ENCODE measurements at regions not wholly inside any gene's neighbourhood (a gene's known extent, or its start where the extent isn't known, plus 50 kb on each side); places are given as distances from the start of the nearest gene placed in this dataset.

- H3K79me2 ChIP-seq (ENCODE audit: control insufficient read depth, insufficient read depth, low read length) = no peaks in the 10 kb centered on the region
- no peak overlapping the region for H3K4me2 ChIP-seq (ENCODE audit: extremely low read depth, insufficient read depth, low read length)
- no peak overlapping the region for H2AFZ ChIP-seq (ENCODE audit: low read length)
- H4K20me1 ChIP-seq (ENCODE audit: control insufficient read depth, extremely low read depth, insufficient read depth, low read length) = no peaks in the 10 kb centered on the region
- no peaks in the 10 kb centered on the region for H3K27me3 ChIP-seq (ENCODE audit: control insufficient read depth, insufficient read depth, low read length)
- no peaks in the 10 kb centered on the region for H3K36me3 ChIP-seq (ENCODE audit: control insufficient read depth, insufficient read depth, low read length)
- no peaks in the 10 kb centered on the region for H3K9me3 ChIP-seq (ENCODE audit: control insufficient read depth, insufficient read depth, low read depth, low read length)
- H3K27ac ChIP-seq (ENCODE audit: insufficient read depth, low read length) = no peak overlapping the region
- no peak overlapping the region for H3K9ac ChIP-seq (ENCODE audit: insufficient read depth, low read length)
- H3K4me1 ChIP-seq (ENCODE audit: control insufficient read depth, extremely low read depth, insufficient read depth, low read length) = no peaks in the 10 kb centered on the region
- no peak overlapping the region for H3K4me3 ChIP-seq (replicated peaks in 1 of 4; ENCODE audit: control extremely low read depth in 1 of 4, insufficient read depth in 1 of 4, low read depth in 3 of 4, low read length in 4 of 4)
- DNase-seq (ENCODE audit: low read depth in 2 of 2) = peak in 1 of 2 donors; percentile 21
- TF ChIP-seq CTCF (conservative IDR thresholded peaks at IDR 0.05 in 1 of 2, IDR thresholded peaks at IDR 0.05 in 1 of 2; ENCODE audit: low read depth in 1 of 2, low read length in 2 of 2) (no peak), EZH2 (IDR thresholded peaks at IDR 0.05; ENCODE audit: low read length, missing control alignments) (no peak)
Measured at GRCh38 chr6:82711105-82711827, 347.6 kb downstream of the TPBG start.

DNA sequence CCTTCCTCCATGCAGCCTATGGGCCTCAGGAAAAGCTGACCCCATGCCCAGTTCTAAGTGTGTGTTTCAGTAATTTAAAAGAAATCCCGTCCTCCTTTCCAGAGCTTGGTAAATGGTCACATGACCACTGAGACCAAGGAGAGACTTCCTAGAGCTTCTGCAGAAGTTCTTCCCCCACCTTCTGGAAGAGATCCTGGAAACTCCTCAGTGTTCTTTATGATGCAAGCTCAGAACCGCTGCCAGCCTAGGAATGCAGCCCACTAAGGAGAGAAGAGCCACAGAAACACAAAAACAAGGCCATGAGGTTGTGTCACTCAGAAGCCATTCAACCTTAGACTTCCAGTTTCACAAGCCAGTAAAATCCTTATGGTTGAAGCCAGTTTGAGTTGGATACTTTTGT is 348.4 kb downstream of the TPBG start:
- H3K4me3 ChIP-seq (replicated peaks in 1 of 4; ENCODE audit: control extremely low read depth in 1 of 4, insufficient read depth in 1 of 4, low read depth in 3 of 4, low read length in 4 of 4) = no peak overlapping the region
- H4K20me1 ChIP-seq (ENCODE audit: control insufficient read depth, extremely low read depth, insufficient read depth, low read length) = no peaks in the 10 kb centered on the region
- no peaks in the 10 kb centered on the region for H3K9me3 ChIP-seq (ENCODE audit: control insufficient read depth, insufficient read depth, low read depth, low read length)
- no peak overlapping the region for H2AFZ ChIP-seq (ENCODE audit: low read length)
- DNase-seq (ENCODE audit: low read depth in 2 of 2) = peak in 1 of 2 donors; percentile 61
- H3K4me2 ChIP-seq (ENCODE audit: extremely low read depth, insufficient read depth, low read length) = no peak overlapping the region
- H3K79me2 ChIP-seq (ENCODE audit: control insufficient read depth, insufficient read depth, low read length) = no peaks in the 10 kb centered on the region
- H3K27me3 ChIP-seq (ENCODE audit: control insufficient read depth, insufficient read depth, low read length) = no peaks in the 10 kb centered on the region
- no peaks in the 10 kb centered on the region for H3K4me1 ChIP-seq (ENCODE audit: control insufficient read depth, extremely low read depth, insufficient read depth, low read length)
- no peak overlapping the region for H3K27ac ChIP-seq (ENCODE audit: insufficient read depth, low read length)
- H3K36me3 ChIP-seq (ENCODE audit: control insufficient read depth, insufficient read depth, low read length) = no peaks in the 10 kb centered on the region
- TF ChIP-seq CTCF (conservative IDR thresholded peaks at IDR 0.05 in 1 of 2, IDR thresholded peaks at IDR 0.05 in 1 of 2; ENCODE audit: low read depth in 1 of 2, low read length in 2 of 2) = no peak
- TF ChIP-seq EZH2 (IDR thresholded peaks at IDR 0.05; ENCODE audit: low read length, missing control alignments) = no peak
- H3K9ac ChIP-seq (ENCODE audit: insufficient read depth, low read length) = no peak overlapping the region

GRCh38 chr6:82712389-82712788 is 348.8 kb downstream of the TPBG start:
- H2AFZ ChIP-seq (ENCODE audit: low read length) = no peak overlapping the region

More at GRCh38 chr6:82712389-82712788, 348.8 kb downstream of the TPBG start:
- H3K27ac ChIP-seq (ENCODE audit: insufficient read depth, low read length) = no peak overlapping the region
- TF ChIP-seq CTCF (conservative IDR thresholded peaks at IDR 0.05 in 1 of 2, IDR thresholded peaks at IDR 0.05 in 1 of 2; ENCODE audit: low read depth in 1 of 2, low read length in 2 of 2) (no peak), EZH2 (IDR thresholded peaks at IDR 0.05; ENCODE audit: low read length, missing control alignments) (no peak)
- H3K4me1 ChIP-seq (ENCODE audit: control insufficient read depth, extremely low read depth, insufficient read depth, low read length) = no peaks in the 10 kb centered on the region
- no peaks in the 10 kb centered on the region for H3K27me3 ChIP-seq (ENCODE audit: control insufficient read depth, insufficient read depth, low read length)
- H3K4me3 ChIP-seq (replicated peaks in 1 of 4; ENCODE audit: control extremely low read depth in 1 of 4, insufficient read depth in 1 of 4, low read depth in 3 of 4, low read length in 4 of 4) = no peak overlapping the region
- no peak for DNase-seq (ENCODE audit: low read depth in 2 of 2)
- H3K9ac ChIP-seq (ENCODE audit: insufficient read depth, low read length) = no peak overlapping the region
- H3K4me2 ChIP-seq (ENCODE audit: extremely low read depth, insufficient read depth, low read length) = no peak overlapping the region
- no peaks in the 10 kb centered on the region for H3K36me3 ChIP-seq (ENCODE audit: control insufficient read depth, insufficient read depth, low read length)
- no peaks in the 10 kb centered on the region for H4K20me1 ChIP-seq (ENCODE audit: control insufficient read depth, extremely low read depth, insufficient read depth, low read length)
- H3K9me3 ChIP-seq (ENCODE audit: control insufficient read depth, insufficient read depth, low read depth, low read length) = no peaks in the 10 kb centered on the region
- H3K79me2 ChIP-seq (ENCODE audit: control insufficient read depth, insufficient read depth, low read length) = no peaks in the 10 kb centered on the region

All from fibroblast of lung (primary cell).